GM12875 (cell line): ENCODE measurements at regions not wholly inside any gene's neighbourhood (a gene's known extent, or its start where the extent isn't known, plus 50 kb on each side); places are given as distances from the start of the nearest gene placed in this dataset.
"Not testable (repeated sequence)": the region's sequence is repeated elsewhere in the genome, so short reads cannot be mapped to it uniquely, and the experiment has no call there.

Experiments used
- H3K4me3 ChIP-seq: one replicate; pipeline ENCODE4 v1.5.1; 2011; ENCODE audit warnings: low read depth, low read length, control low read depth
- CTCF ChIP-seq: IDR thresholded peaks from 2 replicates; pipeline ENCODE4 v1.5.1; 2011; ENCODE audit warnings: low read depth, mild to moderate bottlenecking, control low read depth, inconsistent platforms, low read length, moderate library complexity, borderline replicate concordance; ENCODE audit not compliant: insufficient read depth

GRCh38 chr10:25851548-25851947 lies 82.5 kb upstream of the MYO3A start:
- no peak for TF ChIP-seq CTCF
- H3K4me3 ChIP-seq: no peak overlapping the region

- TF ChIP-seq CTCF: no peak
- H3K4me3 ChIP-seq: no peak overlapping the region
Observed at GRCh38 chr10:25852364-25852941, 81.6 kb upstream of the MYO3A start.

GRCh38 chr10:25858076-25858475 lies 76.0 kb upstream of the MYO3A start:
- no peak for TF ChIP-seq CTCF
- H3K4me3 ChIP-seq: no peak overlapping the region

- no peak for TF ChIP-seq CTCF
- H3K4me3 ChIP-seq: no peak overlapping the region
Observed at GRCh38 chr10:25865267-25865666, 68.8 kb upstream of the MYO3A start.

GRCh38 chr10:25867321-25867720 lies 66.7 kb upstream of the MYO3A start:
- no peak for TF ChIP-seq CTCF
- no peak overlapping the region for H3K4me3 ChIP-seq

GRCh38 chr10:25869067-25869591 lies 64.9 kb upstream of the MYO3A start:
- H3K4me3 ChIP-seq: no peak overlapping the region
- no peak for TF ChIP-seq CTCF

GRCh38 chr10:25869609-25870008 lies 64.4 kb upstream of the MYO3A start:
- no peak for TF ChIP-seq CTCF
- H3K4me3 ChIP-seq: no peak overlapping the region

GRCh38 chr10:25874402-25874801 lies 59.6 kb upstream of the MYO3A start:
- H3K4me3 ChIP-seq: not testable (repeated sequence)
